Heart right ventricle (tissue), 16 donors: ENCODE measurements at regions not wholly inside any gene's neighbourhood (a gene's known extent, or its start where the extent isn't known, plus 50 kb on each side); places are given as distances from the start of the nearest gene placed in this dataset.

Experiments
- ATAC-seq, 8 donors: fragments of 200-7000 bp; cut with Tn5 transposase; one replicate each; pipeline ENCODE4 v1.9.1; 2020; ENCODE audit warnings: mild to moderate bottlenecking in 8 of 8, moderate library complexity in 8 of 8, moderate number of reproducible peaks in 1 of 8
- DNase-seq, 2 donors: peaks; one replicate each; pipeline ENCODE4 v3.0.0-alpha.2; 2020
- H3K27ac ChIP-seq, 10 donors: fragments of 200-600 bp; sonication (generic) in 2 of 10; one replicate each; pipeline versions ENCODE4 v1.5.0 to v1.8.0; 2020 to 2022; ENCODE audit warnings: mild to moderate bottlenecking in 3 of 10
- H3K27me3 ChIP-seq, 7 donors: fragments of 200-600 bp; one replicate each; pipeline ENCODE4 v1.8.0; 2021 to 2022; ENCODE audit warnings: mild to moderate bottlenecking in 2 of 7
- H3K36me3 ChIP-seq, 9 donors: fragments of 200-600 bp; sonication (generic) in 1 of 9; one replicate each; pipeline versions ENCODE4 v1.5.0 to v1.8.0; 2020 to 2022; ENCODE audit warnings: mild to moderate bottlenecking in 2 of 9
- H3K4me1 ChIP-seq, 9 donors: fragments of 200-600 bp; sonication (generic) in 1 of 9; one replicate each; pipeline versions ENCODE4 v1.5.0 to v1.8.0; 2020 to 2022; ENCODE audit warnings: mild to moderate bottlenecking in 4 of 9
- H3K4me3 ChIP-seq, 10 donors: fragments of 200-600 bp; sonication (generic) in 2 of 10; one replicate each; pipeline versions ENCODE4 v1.5.0 to v1.8.0; 2020 to 2022; ENCODE audit warnings: mild to moderate bottlenecking in 7 of 10, moderate library complexity in 2 of 10
- H3K9me3 ChIP-seq, 11 donors: fragments of 200-600 bp in 10 of 11; sonication (generic) in 2 of 11; one replicate each; pipeline versions ENCODE4 v1.5.0 to v1.8.0; 2013 to 2022; ENCODE audit warnings: mild to moderate bottlenecking in 2 of 11, control low read depth in 1 of 11, moderate library complexity in 1 of 11
- WGBS, 2 donors: extraction: QIAGEN DNeasy Blood & Tissue Kit; methylation state at CpG; one replicate each; pipeline ENCODE4 v1.1.7; 2013; ENCODE audit warnings: inconsistent platforms in 1 of 2; 5-methylcytosine and 5-hydroxymethylcytosine counted together
- intact Hi-C, 10 donors: fragments of 100-400 bp; cut with DNase I; formaldehyde crosslinking; loops; one replicate each; pipeline versions ENCODE4 v1.11.1 to v1.14.2; 2022
- TF ChIP-seq, protein P1 (sequence below), 9 donors: fragments of 200-600 bp; sonication (generic) in 2 of 9; IDR thresholded peaks; one replicate each; pipeline versions ENCODE4 v1.5.0 to v1.8.0; 2021 to 2022; ENCODE audit warnings: antibody characterized with exemption in 9 of 9, mild to moderate bottlenecking in 5 of 9, moderate library complexity in 1 of 9
- donor health status: Arrhythmogenic right ventricular cardiomyopathy.
- donor health status: ischemic (EF 13 %, LVEDD 7.1; RV severe dilation, severe dysfunction).
- donor health status: healthy with polysubstance abuse.
- donor health status: DM: no; HTN: yes; CAD: no.
- donor health status: DM: no; HTN: no; CAD: no.
- donor health status: ischemic (EF 25% LVEDD 6.9; RV normal size, moderate dysfunction).
- donor health status: ischemic (EF 25% LVEDD 5.7; RV mildly dilated, moderate dysfunction).
- donor health status: healthy.
- donor health status: DM: yes; HTN: yes; CAD: no.
- donor health status: Ischemic cardiomyopathy.
- donor health status: ischemic (EF 35%, LVEDD 5.7; RV mildly dilated, moderate dysfunction).
- donor health status: nonischemic (EF 11% LVEDD 7.7; RV severe dilation, severe dysfunction).
- donor health status: DM: yes; HTN: yes; CAD: no.
- donor health status: PGD.
- donor health status: ischemic (EF 29% LVEDD 5.4; RV normal size, mild dysfunction).
- donor health status: nonischemic (EF 23%, LVEDD 6.1; RV moderate dilation, normal function).

DNA sequence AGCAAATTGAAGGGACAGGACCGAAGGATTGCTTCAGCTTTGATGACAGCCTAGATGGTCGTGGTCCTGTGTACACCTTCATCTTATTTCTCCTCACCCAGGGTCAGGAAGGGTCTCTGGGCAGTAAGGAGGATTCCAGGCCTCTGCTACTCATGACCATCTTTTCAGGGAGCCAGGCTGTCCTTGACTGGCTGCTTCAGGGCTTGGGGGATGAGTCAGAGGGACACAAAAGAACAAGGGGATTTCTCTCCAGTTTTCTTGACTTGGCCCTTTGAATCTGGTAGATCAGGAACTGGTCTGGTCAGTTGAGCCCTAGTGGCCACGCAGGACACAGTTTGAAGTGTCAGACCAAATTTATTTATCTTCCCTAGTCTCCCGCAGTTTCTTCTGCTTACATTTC is 402.1 kb upstream of the CHD6 start:
- 50 to 56% methylated on average over 4 of the region's 4 CpGs for WGBS, 2 donors
- ATAC-seq = no peak
- intact Hi-C loops = no loop called here

DNA sequence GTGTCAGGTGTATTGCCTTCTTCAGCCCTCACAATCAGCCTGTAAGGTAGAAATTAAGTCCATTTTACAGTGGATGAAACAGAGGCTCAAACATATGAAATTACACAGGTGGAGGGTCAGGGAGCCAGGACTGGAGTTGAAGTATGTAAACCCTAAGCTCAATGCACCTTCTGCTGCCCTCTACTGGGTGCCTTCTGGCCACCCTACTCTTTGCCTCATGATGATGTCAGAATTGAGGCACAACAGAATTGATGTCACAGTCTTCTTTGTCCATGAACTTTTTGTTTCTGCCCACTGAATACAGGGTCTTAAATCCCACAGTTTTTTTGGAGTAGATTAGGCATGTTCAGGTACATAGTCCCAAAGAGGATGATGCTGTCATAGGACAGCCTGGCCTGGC is 400.8 kb upstream of the CHD6 start:
- intact Hi-C loops = no loop called here
- Histone ChIP-seq H3K36me3 (no peaks in the 10 kb centered on the region), H3K27ac (no peak overlapping the region), H3K4me3 (no peak overlapping the region), H3K27me3 (peaks cover 0 to 4% (median 0%) of the 10 kb centered on the region in 7 donors), H3K4me1 (no peaks in the 10 kb centered on the region), H3K9me3 (peaks cover 0 to 2% (median 0%) of the 10 kb centered on the region in 11 donors)
- ATAC-seq (no peak), DNase-seq (no peak)
- TF ChIP-seq, protein P1, sequence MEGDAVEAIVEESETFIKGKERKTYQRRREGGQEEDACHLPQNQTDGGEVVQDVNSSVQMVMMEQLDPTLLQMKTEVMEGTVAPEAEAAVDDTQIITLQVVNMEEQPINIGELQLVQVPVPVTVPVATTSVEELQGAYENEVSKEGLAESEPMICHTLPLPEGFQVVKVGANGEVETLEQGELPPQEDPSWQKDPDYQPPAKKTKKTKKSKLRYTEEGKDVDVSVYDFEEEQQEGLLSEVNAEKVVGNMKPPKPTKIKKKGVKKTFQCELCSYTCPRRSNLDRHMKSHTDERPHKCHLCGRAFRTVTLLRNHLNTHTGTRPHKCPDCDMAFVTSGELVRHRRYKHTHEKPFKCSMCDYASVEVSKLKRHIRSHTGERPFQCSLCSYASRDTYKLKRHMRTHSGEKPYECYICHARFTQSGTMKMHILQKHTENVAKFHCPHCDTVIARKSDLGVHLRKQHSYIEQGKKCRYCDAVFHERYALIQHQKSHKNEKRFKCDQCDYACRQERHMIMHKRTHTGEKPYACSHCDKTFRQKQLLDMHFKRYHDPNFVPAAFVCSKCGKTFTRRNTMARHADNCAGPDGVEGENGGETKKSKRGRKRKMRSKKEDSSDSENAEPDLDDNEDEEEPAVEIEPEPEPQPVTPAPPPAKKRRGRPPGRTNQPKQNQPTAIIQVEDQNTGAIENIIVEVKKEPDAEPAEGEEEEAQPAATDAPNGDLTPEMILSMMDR (IDR thresholded peaks at IDR 0.05) = no peak

More for the DNA sequence above, 402.1 kb upstream of the CHD6 start:
- Histone ChIP-seq H3K4me3 (no peak overlapping the region), H3K36me3 (no peaks in the 10 kb centered on the region), H3K27me3 (peaks cover 0 to 4% (median 0%) of the 10 kb centered on the region in 7 donors), H3K9me3 (peaks cover 0 to 2% (median 0%) of the 10 kb centered on the region in 11 donors), H3K27ac (no peak overlapping the region), H3K4me1 (no peaks in the 10 kb centered on the region)
- DNase-seq = no peak
- TF ChIP-seq, protein P1 (IDR thresholded peaks at IDR 0.05) = no peak

DNA sequence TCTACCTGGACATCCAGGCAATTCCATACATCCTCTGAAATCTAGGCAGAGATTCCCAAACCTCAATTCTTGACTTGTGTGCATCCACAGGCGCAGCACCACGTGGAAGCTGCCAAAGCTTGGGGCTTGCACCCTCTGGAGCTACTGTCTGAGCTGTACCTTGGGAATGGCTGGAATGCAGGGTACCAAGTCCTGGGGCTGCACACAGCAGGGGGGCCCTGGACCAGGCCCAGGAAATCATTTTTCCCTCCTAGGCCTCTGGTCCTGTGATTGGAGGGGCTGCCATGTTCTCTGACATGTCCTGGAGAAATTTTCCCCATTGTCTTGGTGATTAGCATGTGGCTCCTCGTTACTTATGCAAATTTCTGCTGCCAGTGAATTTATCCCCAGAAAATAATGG is 391.9 kb upstream of the CHD6 start:
- Histone ChIP-seq H3K36me3 (no peaks in the 10 kb centered on the region), H3K4me3 (no peak overlapping the region), H3K4me1 (no peaks in the 10 kb centered on the region), H3K27ac (no peak overlapping the region), H3K9me3 (peaks cover 0 to 13% (median 0%) of the 10 kb centered on the region in 11 donors), H3K27me3 (peaks cover 0 to 10% (median 5%) of the 10 kb centered on the region in 7 donors)
- no peak for ATAC-seq
- 64 to 70% methylated on average over 3 of the region's 3 CpGs for WGBS, 2 donors
- intact Hi-C loops = no loop called here
- no peak for DNase-seq
- TF ChIP-seq, protein P1 (IDR thresholded peaks at IDR 0.05) = no peak

DNA sequence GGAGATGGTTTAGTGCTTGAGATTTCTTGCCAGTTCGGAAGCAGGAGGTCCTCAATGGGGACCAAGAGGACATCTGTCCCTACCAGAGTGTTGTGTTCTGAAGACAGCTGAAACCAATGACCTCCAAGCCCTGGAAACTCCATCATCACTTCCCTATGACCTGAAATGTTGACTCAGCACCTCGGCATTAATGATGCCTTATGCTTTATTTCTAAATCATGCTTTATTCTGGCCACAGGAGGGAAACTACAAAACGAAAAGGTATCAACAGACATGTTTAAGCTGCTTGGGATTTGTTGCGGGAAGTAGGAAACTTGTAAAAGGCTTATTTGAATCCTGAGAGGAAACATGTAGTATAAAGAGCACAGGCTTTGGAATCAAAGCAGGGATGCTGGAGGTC is 389.1 kb upstream of the CHD6 start:
- intact Hi-C loops = no loop called here
- Histone ChIP-seq H3K9me3 (peaks cover 0 to 13% (median 0%) of the 10 kb centered on the region in 11 donors), H3K27me3 (peaks cover 0 to 17% (median 7%) of the 10 kb centered on the region in 7 donors), H3K4me1 (no peaks in the 10 kb centered on the region), H3K36me3 (no peaks in the 10 kb centered on the region), H3K4me3 (no peak overlapping the region), H3K27ac (no peak overlapping the region)
- 67 to 70% methylated on average over 4 of the region's 4 CpGs for WGBS, 2 donors
- TF ChIP-seq, protein P1 (IDR thresholded peaks at IDR 0.05) = no peak
- no peak for ATAC-seq
- DNase-seq = no peak
